ENCODE measurements at regions not wholly inside any gene's neighbourhood (a gene's known extent, or its start where the extent isn't known, plus 50 kb on each side); places are given as distances from the start of the nearest gene placed in this dataset.

- DNase-seq = no peak
Measured at GRCh38 chr16:85550953-85551924, 61.9 kb upstream of the GSE1 start.

GRCh38 chr16:85552980-85553435 is 60.1 kb upstream of the GSE1 start:
- no peak for DNase-seq

- peak; percentile 18 for DNase-seq
Measured at GRCh38 chr16:85553436-85554113, 59.5 kb upstream of the GSE1 start.

GRCh38 chr16:85554114-85554888 is 58.8 kb upstream of the GSE1 start:
- DNase-seq = peak; percentile 53

GRCh38 chr16:85554889-85555718 is 58.0 kb upstream of the GSE1 start:
- peak; percentile 45 for DNase-seq

GRCh38 chr16:85555719-85556455 is 57.2 kb upstream of the GSE1 start:
- no peak for DNase-seq

GRCh38 chr16:85556456-85557082 is 56.6 kb upstream of the GSE1 start:
- DNase-seq = peak; percentile 41

- peak; percentile 33 for DNase-seq
Measured at GRCh38 chr16:85557083-85557970, 55.8 kb upstream of the GSE1 start.

GRCh38 chr16:85557971-85558657 is 55.0 kb upstream of the GSE1 start:
- no peak for DNase-seq

- no peak for DNase-seq
Measured at GRCh38 chr16:85560932-85561247, 52.2 kb upstream of the GSE1 start.

- no peak for DNase-seq
Measured at GRCh38 chr16:85561248-85562092, 51.7 kb upstream of the GSE1 start.

GRCh38 chr16:85562093-85562786 is 50.9 kb upstream of the GSE1 start:
- no peak for DNase-seq

- DNase-seq = no peak
Measured at GRCh38 chr16:85563034-85563433, 50.1 kb upstream of the GSE1 start.

Measured in activated effector memory CD4-positive, alpha-beta T cell treated with Interleukin-2 at 50 U/mL for 16 hours (primary cell).